ENCODE measurements at regions not wholly inside any gene's neighbourhood (a gene's known extent, or its start where the extent isn't known, plus 50 kb on each side); places are given as distances from the start of the nearest gene placed in this dataset.
"Not testable (repeated sequence)": the region's sequence is repeated elsewhere in the genome, so short reads cannot be mapped to it uniquely, and the experiment has no call there.

DNA sequence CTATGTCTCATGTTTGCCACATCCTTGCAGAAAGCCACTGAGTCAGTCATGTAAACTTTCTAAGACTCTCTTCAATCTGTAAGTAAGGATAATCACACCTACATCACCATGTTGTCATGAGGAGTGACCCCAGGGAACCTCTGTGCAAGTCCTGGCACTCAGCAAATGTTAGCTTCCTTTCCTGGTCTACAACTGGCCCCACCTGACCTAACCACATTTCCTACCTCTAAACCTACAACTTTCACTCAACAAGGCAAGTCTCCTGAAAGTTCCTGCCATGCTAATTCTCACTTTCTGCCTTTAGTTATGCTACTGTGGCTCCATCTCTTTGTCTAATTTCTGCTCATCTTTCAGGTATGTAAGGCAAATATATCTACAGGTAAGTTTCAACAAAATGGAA is 72.3 kb upstream of the SEM1 start:
- no peaks in the 10 kb centered on the region for H3K9me3 ChIP-seq
- no peaks in the 10 kb centered on the region for H3K36me3 ChIP-seq
- H3K4me1 ChIP-seq = no peaks in the 10 kb centered on the region
- DNase-seq (ENCODE audit: low spot score in 2 of 2) = no peak
- no peak for TF ChIP-seq POLR2AphosphoS5 (IDR thresholded peaks at IDR 0.05)
- no peak for TF ChIP-seq POLR2A (IDR thresholded peaks at IDR 0.05)
- TF ChIP-seq, protein P1, sequence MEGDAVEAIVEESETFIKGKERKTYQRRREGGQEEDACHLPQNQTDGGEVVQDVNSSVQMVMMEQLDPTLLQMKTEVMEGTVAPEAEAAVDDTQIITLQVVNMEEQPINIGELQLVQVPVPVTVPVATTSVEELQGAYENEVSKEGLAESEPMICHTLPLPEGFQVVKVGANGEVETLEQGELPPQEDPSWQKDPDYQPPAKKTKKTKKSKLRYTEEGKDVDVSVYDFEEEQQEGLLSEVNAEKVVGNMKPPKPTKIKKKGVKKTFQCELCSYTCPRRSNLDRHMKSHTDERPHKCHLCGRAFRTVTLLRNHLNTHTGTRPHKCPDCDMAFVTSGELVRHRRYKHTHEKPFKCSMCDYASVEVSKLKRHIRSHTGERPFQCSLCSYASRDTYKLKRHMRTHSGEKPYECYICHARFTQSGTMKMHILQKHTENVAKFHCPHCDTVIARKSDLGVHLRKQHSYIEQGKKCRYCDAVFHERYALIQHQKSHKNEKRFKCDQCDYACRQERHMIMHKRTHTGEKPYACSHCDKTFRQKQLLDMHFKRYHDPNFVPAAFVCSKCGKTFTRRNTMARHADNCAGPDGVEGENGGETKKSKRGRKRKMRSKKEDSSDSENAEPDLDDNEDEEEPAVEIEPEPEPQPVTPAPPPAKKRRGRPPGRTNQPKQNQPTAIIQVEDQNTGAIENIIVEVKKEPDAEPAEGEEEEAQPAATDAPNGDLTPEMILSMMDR (IDR thresholded peaks at IDR 0.05) = no peak
- no peak overlapping the region for H3K27ac ChIP-seq
- H3K4me3 ChIP-seq = no peak overlapping the region
- peaks cover 0 to 21% of the 10 kb centered on the region in 2 donors for H3K27me3 ChIP-seq
- intact Hi-C loops (cut with DNase I; ENCODE audit: low total_unique reads) = no loop called here

DNA sequence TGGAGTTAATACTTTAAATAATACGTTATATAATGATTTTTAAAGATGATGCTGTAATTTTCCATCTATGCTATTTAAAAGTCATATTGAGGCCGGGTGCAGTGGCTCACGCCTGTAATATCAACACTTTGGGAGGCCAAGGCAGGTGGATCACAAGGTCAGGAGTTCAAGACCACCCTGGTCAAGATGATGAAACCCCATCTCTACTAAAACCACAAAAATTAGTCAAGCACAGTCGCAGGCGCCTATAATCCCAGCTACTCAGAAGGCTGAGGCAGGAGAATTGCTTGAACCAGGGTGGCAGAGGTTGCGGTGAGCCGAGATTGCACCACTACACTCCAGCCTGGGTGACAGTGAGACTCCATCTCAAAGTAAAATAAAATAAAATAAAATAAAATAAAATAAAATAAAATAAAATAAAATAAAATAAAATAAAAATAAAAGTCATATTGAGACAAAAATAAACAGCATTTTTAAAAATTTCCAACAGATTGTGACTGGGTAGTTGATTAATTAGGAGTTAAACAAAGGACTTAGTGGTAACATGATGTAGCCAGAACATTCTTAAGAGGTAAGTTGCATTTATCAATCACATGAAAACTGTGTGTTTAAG is 73.1 kb upstream of the SEM1 start:
- intact Hi-C loops (cut with DNase I; ENCODE audit: low total_unique reads); H3K9me3 ChIP-seq; H3K36me3 ChIP-seq; H3K4me3 ChIP-seq; H3K27ac ChIP-seq; DNase-seq (ENCODE audit: low spot score in 2 of 2); H3K4me1 ChIP-seq: not testable (repeated sequence)
- peaks cover 0 to 17% of the 10 kb centered on the region in 2 donors for H3K27me3 ChIP-seq

DNA sequence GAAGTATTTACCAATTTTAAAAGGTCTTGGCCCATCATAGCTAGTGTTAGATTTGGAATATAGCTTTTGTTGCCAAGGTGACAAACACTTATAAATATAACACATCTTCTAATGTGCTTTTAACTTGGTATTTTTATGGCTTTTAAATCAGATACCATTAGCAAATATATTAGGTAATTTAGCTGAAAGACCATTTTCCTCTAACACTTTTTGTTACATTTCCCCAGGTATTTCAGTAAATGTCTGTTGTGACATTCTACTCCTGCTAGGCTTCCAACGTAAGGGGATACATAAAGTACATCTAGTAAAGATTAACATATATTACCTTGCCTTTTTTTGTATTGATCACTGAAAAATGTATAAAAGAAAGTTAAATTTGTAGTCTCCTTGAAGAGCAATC is 75.0 kb upstream of the SEM1 start:
- no peaks in the 10 kb centered on the region for H3K4me1 ChIP-seq
- H3K36me3 ChIP-seq = no peaks in the 10 kb centered on the region
- no peaks in the 10 kb centered on the region for H3K9me3 ChIP-seq
- intact Hi-C loops (cut with DNase I; ENCODE audit: low total_unique reads) = no loop called here
- TF ChIP-seq, protein P1 (IDR thresholded peaks at IDR 0.05) = no peak
- no peak for DNase-seq (ENCODE audit: low spot score in 2 of 2)
- H3K27ac ChIP-seq = no peak overlapping the region
- H3K27me3 ChIP-seq = peaks cover 0 to 14% of the 10 kb centered on the region in 2 donors
- H3K4me3 ChIP-seq = no peak overlapping the region

DNA sequence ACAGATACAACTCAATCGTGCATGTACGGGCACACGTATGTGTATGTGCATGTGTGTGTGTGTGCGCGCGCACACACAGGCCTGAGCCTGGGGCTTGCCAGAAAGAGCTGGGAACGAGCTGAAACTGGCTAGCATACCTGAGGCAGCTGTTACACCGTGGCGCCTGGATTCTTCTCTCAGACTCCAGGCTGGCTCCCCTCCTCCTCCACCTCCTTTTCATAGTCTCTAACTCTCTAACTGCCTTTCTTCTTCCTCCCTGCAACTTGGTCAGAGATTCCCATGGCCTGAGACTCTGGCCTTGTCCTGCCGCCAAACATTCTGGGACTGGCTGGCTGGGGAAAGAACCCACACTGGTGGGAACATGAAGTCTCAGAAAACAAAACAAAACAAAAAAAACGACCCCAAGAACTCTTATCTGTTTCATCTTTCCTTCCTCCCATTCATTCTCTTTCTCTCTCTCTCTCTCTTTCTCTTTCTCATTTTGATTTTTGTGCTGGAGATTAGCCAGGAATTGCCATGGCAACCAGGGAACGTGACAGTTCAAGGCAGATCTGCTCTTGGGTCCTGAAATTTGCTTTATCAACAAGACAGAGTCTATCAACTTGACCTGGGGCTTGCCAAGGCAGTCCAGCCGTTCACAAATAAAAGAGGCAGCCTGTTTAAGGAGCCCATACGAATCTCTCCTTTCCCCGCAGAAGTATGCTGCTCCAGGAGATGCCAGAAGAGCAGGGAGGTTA is 76.8 kb upstream of the SEM1 start:
- TF ChIP-seq POLR2AphosphoS5 (IDR thresholded peaks at IDR 0.05) (no peak), POLR2A (IDR thresholded peaks at IDR 0.05) (no peak)
- TF ChIP-seq, protein P1 (IDR thresholded peaks at IDR 0.05) = no peak
- DNase-seq (ENCODE audit: low spot score in 2 of 2) = peak in 1 of 2 donors; percentile 19
- no peak overlapping the region for H3K27ac ChIP-seq
- intact Hi-C loops (cut with DNase I; ENCODE audit: low total_unique reads) = no loop called here
- no peaks in the 10 kb centered on the region for H3K4me1 ChIP-seq
- H3K27me3 ChIP-seq = peaks cover 0 to 25% of the 10 kb centered on the region in 2 donors
- H3K36me3 ChIP-seq = no peaks in the 10 kb centered on the region
- no peak overlapping the region for H3K4me3 ChIP-seq
- no peaks in the 10 kb centered on the region for H3K9me3 ChIP-seq

DNA sequence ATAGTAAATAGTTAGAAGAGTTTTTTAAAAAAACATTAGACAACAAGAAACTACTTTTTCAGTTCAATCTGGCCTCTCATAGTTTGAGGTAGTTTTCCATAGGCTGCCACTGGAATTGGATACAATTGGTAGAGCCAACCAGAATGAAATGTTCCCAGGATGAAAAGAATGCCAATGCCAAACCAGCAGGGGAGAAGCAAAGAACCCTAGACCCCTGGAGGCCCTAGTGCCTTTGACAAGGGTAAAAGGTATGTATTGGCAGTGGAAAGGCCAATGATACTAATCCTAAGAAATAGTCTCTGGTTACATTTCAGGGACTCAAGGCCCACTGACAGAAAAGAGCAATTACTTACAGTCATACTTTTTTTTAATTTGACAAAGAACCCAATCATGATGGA is 77.4 kb upstream of the SEM1 start:
- H3K4me1 ChIP-seq = no peaks in the 10 kb centered on the region
- peaks cover 0 to 31% of the 10 kb centered on the region in 2 donors for H3K27me3 ChIP-seq
- H3K27ac ChIP-seq = no peak overlapping the region
- TF ChIP-seq POLR2A (IDR thresholded peaks at IDR 0.05) = no peak
- TF ChIP-seq POLR2AphosphoS5 (IDR thresholded peaks at IDR 0.05) = no peak
- TF ChIP-seq, protein P1 (IDR thresholded peaks at IDR 0.05) = no peak
- no peaks in the 10 kb centered on the region for H3K36me3 ChIP-seq
- intact Hi-C loops (cut with DNase I; ENCODE audit: low total_unique reads) = no loop called here
- H3K9me3 ChIP-seq = no peaks in the 10 kb centered on the region
- H3K4me3 ChIP-seq = no peak overlapping the region
- no peak for DNase-seq (ENCODE audit: low spot score in 2 of 2)

Data from breast epithelium (tissue), 4 donors.